ENCODE measurements at regions not wholly inside any gene's neighbourhood (a gene's known extent, or its start where the extent isn't known, plus 50 kb on each side); places are given as distances from the start of the nearest gene placed in this dataset.

- no peak for TF ChIP-seq CEBPB (IDR thresholded peaks at IDR 0.05; ENCODE audit: borderline replicate concordance in 1 of 2, low read depth in 2 of 2, low read length in 2 of 2)
- TF ChIP-seq CTCF (IDR thresholded peaks at IDR 0.05 in 2 of 3, conservative IDR thresholded peaks at IDR 0.05 in 1 of 3; ENCODE audit: control insufficient read depth in 2 of 3, extremely low read depth in 1 of 3, insufficient read depth in 1 of 3, low read depth in 3 of 3, low read length in 3 of 3), result no peak
- TF ChIP-seq EP300 (IDR thresholded peaks at IDR 0.05; ENCODE audit: borderline replicate concordance in 1 of 2, control insufficient read depth in 1 of 2, low read depth in 2 of 2, low read length in 2 of 2), result no peak
- TF ChIP-seq FOXK2 (IDR thresholded peaks at IDR 0.05), result no peak
- TF ChIP-seq POLR2AphosphoS5 (IDR thresholded peaks at IDR 0.05; ENCODE audit: low read length), result no peak
- no peak for TF ChIP-seq RFX5 (IDR thresholded peaks at IDR 0.05; ENCODE audit: low read depth, low read length)
- no peak for TF ChIP-seq POLR2A (IDR thresholded peaks at IDR 0.05; ENCODE audit: low read depth, low read length)
- TF ChIP-seq RAD21 (IDR thresholded peaks at IDR 0.05; ENCODE audit: insufficient read depth, low read depth, low read length), result no peak
- TF ChIP-seq SIN3A (IDR thresholded peaks at IDR 0.05; ENCODE audit: low read depth, low read length), result no peak
- TF ChIP-seq CHD2 (IDR thresholded peaks at IDR 0.05; ENCODE audit: borderline replicate concordance, low read depth, low read length), result no peak
- TF ChIP-seq REST (IDR thresholded peaks at IDR 0.05; ENCODE audit: low read depth, low read length), result no peak
- TF ChIP-seq MEF2A (IDR thresholded peaks at IDR 0.05; ENCODE audit: insufficient read depth, low read depth, low read length), result no peak
- no peak for TF ChIP-seq EGR1 (IDR thresholded peaks at IDR 0.05; ENCODE audit: borderline replicate concordance in 1 of 2, low read depth in 2 of 2, low read length in 2 of 2)
- TF ChIP-seq EED (IDR thresholded peaks at IDR 0.05; ENCODE audit: low read depth), result no peak
Measured at GRCh38 chr16:64687786-64688185, 434.1 kb downstream of the CDH11 start.
